ENCODE measurements at regions not wholly inside any gene's neighbourhood (a gene's known extent, or its start where the extent isn't known, plus 50 kb on each side); places are given as distances from the start of the nearest gene placed in this dataset.

GRCh38 chr13:74706801-74707200, 572.6 kb upstream of the KLF12 start:
- DNase-seq = no peak

- no peak for DNase-seq
Measured at GRCh38 chr13:74705438-74705837, 571.2 kb upstream of the KLF12 start.

- no peak for DNase-seq
Measured at GRCh38 chr13:74703855-74704387, 569.7 kb upstream of the KLF12 start.

GRCh38 chr13:74696148-74696922, 562.1 kb upstream of the KLF12 start:
- DNase-seq = no peak

- DNase-seq = no peak
Measured at GRCh38 chr13:74695021-74695800, 561.0 kb upstream of the KLF12 start.

GRCh38 chr13:74687442-74688182, 553.4 kb upstream of the KLF12 start:
- no peak for DNase-seq

GRCh38 chr13:74683411-74683810, 549.2 kb upstream of the KLF12 start:
- DNase-seq = no peak

- no peak for DNase-seq
Measured at GRCh38 chr13:74682746-74683145, 548.5 kb upstream of the KLF12 start.

GRCh38 chr13:74681891-74682290, 547.7 kb upstream of the KLF12 start:
- no peak for DNase-seq

- no peak for DNase-seq
Measured at GRCh38 chr13:74678308-74678965, 544.2 kb upstream of the KLF12 start.

GRCh38 chr13:74675972-74676371, 541.8 kb upstream of the KLF12 start:
- no peak for DNase-seq

- DNase-seq = no peak
Measured at GRCh38 chr13:74675182-74675581, 541.0 kb upstream of the KLF12 start.

- DNase-seq = no peak
Measured at GRCh38 chr13:74674720-74675119, 540.5 kb upstream of the KLF12 start.

GRCh38 chr13:74669149-74669548, 534.9 kb upstream of the KLF12 start:
- no peak for DNase-seq

GRCh38 chr13:74667656-74668203, 533.5 kb upstream of the KLF12 start:
- no peak for DNase-seq

GRCh38 chr13:74662905-74663304, 528.7 kb upstream of the KLF12 start:
- DNase-seq = no peak

GRCh38 chr13:74661851-74662250, 527.6 kb upstream of the KLF12 start:
- no peak for DNase-seq

GRCh38 chr13:74657765-74658164, 523.6 kb upstream of the KLF12 start:
- no peak for DNase-seq

- DNase-seq = no peak
Measured at GRCh38 chr13:74651121-74651520, 516.9 kb upstream of the KLF12 start.

- no peak for DNase-seq
Measured at GRCh38 chr13:74647991-74648390, 513.8 kb upstream of the KLF12 start.

GRCh38 chr13:74647211-74647610, 513.0 kb upstream of the KLF12 start:
- DNase-seq = no peak

- DNase-seq = no peak
Measured at GRCh38 chr13:74646091-74646490, 511.9 kb upstream of the KLF12 start.
